HG03342 (cell line): ENCODE measurements at regions not wholly inside any gene's neighbourhood (a gene's known extent, or its start where the extent isn't known, plus 50 kb on each side); places are given as distances from the start of the nearest gene placed in this dataset.
"Not testable (repeated sequence)": the region's sequence is repeated elsewhere in the genome, so short reads cannot be mapped to it uniquely, and the experiment has no call there.

Source experiments
- ATAC-seq: cut with Tn5 transposase; IDR thresholded peaks from one replicate; pipeline ENCODE4 v1.9.1; 2021; ENCODE audit warnings: mild to moderate bottlenecking, moderate library complexity; ENCODE audit not compliant: unreplicated experiment

DNA sequence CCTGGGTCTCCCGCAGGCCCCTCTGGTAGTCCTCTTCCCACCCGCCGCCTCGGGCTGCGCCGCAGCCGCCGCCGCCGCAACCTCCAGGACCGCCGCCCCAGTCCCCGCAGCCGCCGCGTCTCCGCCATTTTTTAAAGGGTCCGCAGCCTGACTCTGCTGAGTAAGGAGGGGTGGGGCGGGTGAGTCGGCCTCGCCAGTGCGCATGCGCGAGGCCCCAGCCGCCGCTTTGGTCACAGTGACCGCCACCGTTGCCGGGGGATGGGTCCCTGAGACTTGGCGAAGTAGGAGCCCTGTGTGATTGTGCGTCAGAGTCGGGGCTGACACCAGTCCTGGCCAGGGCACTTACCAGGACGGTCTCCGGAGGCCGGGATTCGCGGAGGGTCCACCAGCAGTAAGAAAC is 1424.2 kb upstream of the PCDH10 start:
- not testable (repeated sequence) for ATAC-seq

DNA sequence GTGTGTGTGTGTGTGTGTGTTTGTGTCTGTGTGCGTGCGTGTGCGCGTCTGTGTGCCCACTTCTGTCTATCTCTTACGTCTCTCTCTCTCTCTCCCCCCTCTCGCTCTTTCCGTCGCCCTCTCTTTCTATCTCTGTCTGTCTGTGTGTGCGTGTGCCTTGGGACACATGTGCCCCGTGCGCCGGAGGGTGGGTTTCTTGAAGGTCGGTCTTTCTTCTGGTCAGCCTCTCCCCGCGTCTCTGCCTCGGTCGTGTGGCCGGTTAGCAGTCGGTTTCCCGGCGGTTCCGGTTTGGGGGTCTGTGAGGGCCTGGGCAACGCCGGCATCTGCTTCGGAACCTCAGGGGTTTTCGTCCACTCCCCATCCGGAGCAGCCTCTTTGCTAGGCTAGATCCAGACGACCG is 1423.6 kb upstream of the PCDH10 start:
- ATAC-seq, result not testable (repeated sequence)

DNA sequence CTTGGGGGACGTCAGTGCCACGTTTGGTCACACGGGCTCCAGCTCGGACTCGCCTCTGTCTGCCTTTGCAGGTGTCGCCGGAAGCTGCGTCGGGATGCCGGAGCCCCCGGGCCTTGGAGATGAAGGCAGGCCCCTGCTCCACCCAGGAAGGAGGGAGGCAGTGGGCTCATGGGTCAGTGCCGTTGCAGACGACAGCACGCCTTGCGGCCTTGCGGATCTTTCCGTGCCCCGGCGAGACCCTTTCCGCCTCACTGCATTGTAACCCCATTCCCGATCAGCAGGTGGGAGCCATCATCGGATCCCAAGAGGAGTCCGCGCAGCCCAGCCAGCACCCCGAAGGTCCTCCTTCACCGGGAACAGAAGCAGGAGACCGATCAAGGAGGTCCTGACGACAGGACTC is 1422.2 kb upstream of the PCDH10 start:
- ATAC-seq, result not testable (repeated sequence)

DNA sequence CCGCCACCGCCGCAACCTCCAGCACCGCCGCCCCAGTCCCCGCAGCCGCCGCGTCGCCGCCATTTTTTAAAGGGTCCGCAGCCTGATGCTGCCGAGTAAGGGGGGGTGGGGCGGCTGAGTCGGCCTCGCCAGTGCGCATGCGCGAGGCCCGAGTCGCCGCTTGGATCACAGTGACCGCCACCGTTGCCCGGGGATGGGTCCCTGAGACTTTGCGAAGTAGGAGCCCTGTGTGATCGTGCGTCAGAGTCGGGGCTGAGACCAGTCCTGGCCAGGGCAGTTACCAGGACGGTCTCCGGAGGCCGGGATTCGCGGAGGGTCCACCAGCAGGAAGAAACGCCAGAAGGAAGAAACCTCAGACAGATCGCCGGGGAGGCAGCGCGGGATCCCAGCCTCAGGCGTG is 1421.7 kb upstream of the PCDH10 start:
- ATAC-seq, result not testable (repeated sequence)

DNA sequence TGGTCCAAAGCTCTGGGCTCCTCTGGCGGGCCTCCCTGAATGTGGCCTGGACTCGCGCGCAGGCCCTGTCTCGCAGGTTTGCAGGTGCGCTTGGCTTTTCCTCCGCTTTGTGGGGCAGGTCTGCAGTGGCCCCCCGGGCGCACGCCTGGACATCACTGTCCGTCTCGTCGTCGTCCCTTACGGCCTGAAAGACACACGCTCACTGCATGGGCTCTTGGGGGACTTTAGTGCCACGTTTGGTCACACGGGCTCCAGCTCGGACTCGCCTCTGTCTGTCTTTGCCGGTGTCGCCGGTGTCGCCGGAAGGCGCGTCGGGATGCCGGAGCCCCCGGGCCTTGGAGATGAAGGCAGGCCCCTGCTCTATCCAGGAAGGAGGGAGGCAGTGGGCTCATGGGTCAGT is 1419.9 kb upstream of the PCDH10 start:
- not testable (repeated sequence) for ATAC-seq

DNA sequence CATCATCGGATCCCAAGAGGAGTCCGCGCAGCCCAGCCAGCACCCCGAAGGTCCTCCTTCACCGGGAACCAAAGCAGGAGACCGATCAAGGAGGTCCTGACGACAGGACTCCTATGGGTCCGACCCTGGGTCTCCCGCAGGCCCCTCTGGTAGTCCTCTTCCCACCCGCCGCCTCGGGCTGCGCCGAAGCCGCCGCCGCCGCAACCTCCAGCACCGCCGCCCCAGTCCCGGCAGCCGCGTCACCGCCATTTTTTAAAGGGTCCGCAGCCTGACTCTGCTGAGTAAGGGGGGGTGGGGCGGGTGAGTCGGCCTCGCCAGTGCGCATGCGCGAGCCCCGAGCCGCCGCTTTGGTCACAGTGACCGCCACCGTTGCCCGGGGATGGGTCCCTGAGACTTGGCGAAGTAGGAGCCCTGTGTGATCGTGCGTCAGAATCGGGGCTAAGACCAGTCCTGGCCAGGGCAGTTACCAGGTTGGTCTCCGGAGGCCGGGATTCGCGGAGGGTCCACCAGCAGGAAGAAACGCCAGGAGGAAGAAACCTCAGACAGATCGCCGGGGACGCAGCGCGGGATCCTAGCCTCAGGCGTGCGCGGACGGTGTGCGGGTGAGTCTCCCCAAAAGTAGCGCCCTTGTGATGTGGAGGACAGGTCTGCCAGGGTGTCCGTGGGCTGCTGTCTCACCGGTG is 1419.2 kb upstream of the PCDH10 start:
- not testable (repeated sequence) for ATAC-seq

DNA sequence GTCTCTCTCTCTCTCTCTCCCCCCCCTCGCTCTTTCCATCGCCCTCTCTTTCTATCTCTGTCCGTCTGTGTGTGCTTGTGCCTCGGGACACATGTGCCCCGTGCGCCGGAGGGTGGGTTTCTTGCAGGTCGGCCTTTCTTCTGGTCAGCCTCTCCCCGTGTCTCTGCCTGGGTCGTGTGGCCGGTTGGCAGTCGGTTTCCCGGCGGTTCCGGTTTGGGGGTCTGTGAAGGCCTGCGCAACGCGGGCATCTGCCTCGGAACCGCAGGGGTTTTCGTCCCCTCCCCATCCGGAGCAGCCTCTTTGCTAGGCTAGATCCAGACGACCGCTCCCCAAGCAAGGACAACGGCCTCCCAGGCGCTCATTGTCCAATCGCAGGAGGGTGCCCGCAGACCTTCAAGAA is 1418.5 kb upstream of the PCDH10 start:
- not testable (repeated sequence) for ATAC-seq

DNA sequence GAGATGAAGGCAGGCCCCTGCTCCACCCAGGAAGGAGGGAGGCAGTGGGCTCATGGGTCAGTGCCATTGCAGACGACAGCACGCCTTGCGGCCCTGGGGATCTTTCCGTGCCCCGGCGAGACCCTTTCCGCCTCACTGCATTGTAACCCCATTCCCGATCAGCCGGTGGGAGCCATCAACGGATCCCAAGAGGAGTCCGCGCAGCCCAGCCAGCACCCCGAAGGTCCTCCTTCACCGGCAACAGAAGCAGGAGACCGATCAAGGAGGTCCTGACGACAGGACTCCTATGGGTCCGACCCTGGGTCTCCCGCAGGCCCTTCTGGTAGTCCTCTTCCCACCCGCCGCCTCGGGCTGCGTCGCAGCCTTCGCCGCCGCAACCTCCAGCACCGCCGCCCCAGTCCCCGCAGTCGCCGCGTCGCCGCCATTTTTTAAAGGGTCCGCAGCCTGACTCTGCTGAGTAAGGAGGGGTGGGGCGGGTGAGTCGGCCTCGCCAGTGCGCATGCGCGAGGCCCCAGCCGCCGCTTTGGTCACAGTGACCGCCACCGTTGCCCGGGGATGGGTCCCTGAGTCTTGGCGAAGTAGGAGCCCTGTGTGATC is 1417.0 kb upstream of the PCDH10 start:
- not testable (repeated sequence) for ATAC-seq

DNA sequence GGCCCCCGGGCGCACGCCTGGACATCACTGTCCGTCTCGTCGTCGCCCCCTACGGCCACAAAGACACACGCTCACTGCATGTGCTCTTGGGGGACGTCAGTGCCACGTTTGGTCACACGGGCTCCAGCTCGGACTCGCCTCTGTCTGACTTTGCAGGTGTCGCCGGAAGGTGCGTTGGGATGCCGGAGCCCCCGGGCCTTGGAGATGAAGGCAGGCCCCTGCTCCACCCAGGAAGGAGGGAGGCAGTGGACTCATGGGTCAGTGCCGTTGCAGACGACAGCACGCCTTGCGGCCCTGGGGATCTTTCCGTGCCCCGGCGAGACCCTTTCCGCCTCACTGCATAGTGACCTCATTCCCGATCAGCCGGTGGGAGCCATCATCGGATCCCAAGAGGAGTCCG is 1414.8 kb upstream of the PCDH10 start:
- ATAC-seq, result not testable (repeated sequence)

DNA sequence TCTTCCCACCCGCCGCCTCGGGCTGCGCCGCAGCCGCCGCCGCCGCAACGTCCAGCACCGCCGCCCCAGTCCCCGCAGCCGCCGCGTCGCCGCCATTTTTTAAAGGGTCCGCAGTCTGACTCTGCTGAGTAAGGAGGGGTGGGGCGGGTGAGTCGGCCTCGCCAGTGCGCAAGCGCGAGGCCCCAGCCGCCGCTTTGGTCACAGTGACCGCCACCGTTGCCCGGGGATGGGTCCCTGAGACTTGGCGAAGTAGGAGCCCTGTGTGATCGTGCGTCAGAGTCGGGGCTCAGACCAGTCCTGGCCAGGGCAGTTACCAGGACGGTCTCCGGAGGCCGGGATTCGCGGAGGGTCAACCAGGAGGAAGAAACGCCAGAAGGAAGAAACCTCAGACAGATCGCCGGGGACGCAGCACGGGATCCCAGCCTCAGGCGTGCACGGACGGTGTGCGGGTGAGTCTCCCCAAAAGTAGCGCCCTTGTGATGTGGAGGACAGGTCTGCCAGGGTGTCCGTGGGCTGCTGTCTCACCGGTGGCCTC is 1414.2 kb upstream of the PCDH10 start:
- not testable (repeated sequence) for ATAC-seq

DNA sequence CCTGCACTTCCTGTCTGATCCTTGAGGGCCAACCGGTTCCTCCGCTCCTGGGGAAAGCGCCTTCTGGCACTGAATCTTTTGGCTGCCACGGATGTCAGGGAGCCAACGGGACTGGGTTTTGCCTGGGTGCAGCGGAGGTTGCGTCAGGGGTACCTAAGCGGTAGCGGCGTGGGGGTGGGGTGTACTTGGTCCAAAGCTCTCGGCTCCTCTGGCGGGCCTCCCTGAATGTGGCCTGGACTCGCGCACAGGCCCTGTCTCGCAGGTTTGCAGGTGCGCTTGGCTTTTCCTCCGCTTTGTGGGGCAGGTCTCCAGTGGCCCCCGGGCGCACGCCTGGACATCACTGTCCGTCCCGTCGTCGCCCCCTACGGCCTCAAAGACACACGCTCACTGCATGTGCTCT is 1410.1 kb upstream of the PCDH10 start:
- ATAC-seq, result not testable (repeated sequence)

DNA sequence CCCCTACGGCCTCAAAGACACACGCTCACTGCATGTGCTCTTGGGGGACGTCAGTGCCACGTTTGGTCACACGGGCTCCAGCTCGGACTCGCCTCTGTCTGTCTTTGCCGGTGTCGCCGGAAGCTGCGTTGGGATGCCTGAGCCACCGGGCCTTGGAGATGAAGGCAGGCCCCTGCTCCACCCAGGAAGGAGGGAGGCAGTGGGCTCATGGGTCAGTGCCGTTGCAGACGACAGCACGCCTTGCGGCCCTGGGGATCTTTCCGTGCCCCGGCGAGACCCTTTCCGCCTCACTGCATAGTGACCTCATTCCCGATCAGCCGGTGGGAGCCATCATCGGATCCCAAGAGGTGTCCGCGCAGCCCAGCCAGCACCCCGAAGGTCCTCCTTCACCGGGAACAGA is 1407.3 kb upstream of the PCDH10 start:
- not testable (repeated sequence) for ATAC-seq

DNA sequence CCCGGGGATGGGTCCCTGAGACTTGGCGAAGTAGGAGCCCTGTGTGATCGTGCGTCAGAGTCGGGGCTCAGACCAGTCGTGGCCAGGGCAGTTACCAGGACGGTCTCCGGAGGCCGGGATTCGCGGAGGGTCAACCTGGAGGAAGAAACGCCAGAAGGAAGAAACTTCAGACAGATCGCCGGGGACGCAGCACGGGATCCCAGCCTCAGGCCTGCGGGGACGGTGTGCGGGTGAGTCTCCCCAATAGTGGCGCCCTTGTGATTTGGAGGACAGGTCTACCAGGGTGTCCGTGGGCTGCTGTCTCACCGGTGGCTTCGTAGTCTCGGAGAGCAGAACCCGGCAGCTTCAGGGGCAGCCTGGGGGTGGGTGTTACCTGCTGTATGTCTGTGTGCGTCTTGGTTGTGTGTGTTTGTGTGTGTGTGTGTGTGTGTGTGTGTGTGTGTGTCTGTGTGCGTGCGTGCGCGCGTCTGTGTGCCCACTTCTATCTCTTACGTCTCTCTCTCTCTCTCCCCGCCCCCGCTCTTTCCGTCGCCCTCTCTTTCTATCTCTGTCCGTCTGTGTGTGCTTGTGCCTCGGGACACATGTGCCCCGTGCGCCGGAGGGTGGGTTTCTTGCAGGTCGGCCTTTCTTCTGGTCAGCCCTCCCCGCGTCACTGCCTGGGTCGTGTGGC is 1406.4 kb upstream of the PCDH10 start:
- not testable (repeated sequence) for ATAC-seq

DNA sequence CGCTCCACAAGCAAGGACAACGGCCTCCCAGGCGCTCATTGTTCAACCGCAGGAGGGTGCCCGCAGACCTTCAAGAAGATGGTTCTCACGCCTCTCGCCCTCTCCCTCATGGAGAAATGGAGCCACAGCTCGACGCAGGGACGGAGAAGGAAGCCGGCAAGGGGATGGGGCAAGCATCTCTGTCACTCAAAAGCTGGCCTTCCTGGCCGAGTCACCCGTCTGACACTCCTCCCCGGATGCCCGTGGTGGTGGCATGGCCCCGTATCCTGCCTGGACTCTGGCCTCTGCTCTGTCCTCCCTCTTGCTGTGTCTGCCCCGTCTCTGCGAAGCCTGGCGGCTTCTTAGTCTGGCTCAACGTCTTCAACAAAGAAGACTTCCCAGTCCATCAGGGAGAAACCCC is 1405.7 kb upstream of the PCDH10 start:
- ATAC-seq, result not testable (repeated sequence)

DNA sequence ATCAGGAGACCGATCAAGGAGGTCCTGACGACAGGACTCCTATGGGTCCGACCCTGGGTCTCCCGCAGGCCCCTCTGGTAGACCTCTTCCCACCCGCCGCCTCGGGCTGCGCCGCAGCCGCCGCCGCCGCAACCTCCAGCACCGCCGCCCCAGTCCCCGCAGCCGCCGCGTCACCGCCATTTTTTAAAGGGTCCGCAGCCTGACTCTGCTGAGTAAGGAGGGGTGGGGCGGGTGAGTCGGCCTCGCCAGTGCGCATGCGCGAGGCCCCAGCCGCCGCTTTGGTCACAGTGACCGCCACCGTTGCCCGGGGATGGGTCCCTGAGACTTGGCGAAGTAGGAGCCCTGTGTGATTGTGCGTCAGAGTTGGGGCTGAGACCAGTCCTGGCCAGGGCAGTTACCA is 1401.9 kb upstream of the PCDH10 start:
- not testable (repeated sequence) for ATAC-seq

DNA sequence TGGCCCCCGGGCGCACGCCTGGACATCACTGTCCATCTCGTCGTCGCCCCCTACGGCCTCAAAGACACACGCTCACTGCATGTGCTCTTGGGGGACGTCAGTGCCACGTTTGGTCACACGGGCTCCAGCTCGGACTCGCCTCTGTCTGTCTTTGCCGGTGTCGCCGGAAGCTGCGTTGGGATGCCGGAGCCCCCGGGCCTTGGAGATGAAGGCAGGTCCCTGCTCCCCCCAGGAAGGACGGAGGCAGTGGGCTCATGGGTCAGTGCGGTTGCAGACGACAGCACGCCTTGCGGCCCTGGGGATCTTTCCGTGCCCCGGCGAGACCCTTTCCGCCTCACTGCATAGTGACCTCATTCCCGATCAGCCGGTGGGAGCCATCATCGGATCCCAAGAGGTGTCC is 1399.9 kb upstream of the PCDH10 start:
- not testable (repeated sequence) for ATAC-seq

DNA sequence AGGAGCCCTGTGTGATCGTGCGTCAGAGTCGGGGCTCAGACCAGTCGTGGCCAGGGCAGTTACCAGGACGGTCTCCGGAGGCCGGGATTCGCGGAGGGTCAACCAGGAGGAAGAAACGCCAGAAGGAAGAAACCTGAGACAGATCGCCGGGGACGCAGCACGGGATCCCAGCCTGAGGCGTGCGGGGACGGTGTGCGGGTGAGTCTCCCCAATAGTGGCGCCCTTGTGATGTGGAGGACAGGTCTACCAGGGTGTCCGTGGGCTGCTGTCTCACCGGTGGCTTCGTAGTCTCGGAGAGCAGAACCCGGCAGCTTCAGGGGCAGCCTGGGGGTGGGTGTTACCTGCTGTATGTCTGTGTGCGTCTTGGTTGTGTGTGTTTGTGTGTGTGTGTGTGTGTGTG is 1399.1 kb upstream of the PCDH10 start:
- ATAC-seq, result not testable (repeated sequence)

DNA sequence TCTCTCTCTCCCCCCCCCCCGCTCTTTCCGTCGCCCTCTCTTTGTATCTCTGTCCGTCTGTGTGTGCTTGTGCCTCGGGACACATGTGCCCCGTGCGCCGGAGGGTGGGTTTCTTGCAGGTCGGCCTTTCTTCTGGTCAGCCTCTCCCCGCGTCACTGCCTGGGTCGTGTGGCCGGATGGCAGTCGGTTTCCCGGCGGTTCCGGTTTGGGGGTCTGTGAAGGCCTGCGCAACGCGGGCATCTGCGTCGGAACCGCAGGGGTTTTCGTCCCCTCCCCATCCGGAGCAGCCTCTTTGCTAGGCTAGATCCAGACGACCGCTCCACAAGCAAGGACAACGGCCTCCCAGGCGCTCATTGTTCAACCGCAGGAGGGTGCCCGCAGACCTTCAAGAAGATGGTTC is 1398.6 kb upstream of the PCDH10 start:
- ATAC-seq, result not testable (repeated sequence)

DNA sequence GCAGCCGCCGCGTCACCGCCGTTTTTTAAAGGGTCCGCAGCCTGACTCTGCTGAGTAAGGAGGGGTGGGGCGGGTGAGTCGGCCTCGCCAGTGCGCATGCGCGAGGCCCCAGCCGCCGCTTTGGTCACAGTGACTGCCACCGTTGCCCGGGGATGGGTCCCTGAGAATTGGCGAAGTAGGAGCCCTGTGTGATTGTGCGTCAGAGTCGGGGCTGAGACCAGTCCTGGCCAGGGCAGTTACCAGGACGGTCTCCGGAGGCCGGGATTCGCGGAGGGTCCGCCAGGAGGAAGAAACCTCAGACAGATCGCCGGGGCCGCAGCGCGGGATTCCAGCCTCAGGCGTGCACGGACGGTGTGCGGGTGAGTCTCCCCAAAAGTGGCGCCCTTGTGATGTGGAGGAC is 1386.9 kb upstream of the PCDH10 start:
- ATAC-seq, result not testable (repeated sequence)

DNA sequence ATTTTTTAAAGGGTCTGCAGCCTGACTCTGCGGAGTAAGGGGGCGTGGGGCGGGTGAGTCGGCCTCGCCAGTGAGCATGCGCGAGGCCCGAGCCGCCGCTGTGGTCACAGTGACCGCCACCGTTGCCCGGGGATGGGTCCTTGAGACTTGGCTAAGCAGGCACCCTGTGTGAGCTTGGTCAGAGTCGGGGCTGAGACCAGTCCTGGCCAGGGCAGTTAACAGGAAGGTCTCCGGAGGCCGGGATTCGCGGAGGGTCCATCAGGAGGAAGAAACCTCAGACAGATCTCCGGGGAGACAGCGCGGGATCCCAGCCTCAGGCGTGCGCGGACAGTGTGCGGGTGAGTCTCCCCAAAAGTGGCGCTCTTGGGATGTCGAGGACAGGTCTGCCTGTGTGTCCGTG is 1384.4 kb upstream of the PCDH10 start:
- no peak for ATAC-seq

DNA sequence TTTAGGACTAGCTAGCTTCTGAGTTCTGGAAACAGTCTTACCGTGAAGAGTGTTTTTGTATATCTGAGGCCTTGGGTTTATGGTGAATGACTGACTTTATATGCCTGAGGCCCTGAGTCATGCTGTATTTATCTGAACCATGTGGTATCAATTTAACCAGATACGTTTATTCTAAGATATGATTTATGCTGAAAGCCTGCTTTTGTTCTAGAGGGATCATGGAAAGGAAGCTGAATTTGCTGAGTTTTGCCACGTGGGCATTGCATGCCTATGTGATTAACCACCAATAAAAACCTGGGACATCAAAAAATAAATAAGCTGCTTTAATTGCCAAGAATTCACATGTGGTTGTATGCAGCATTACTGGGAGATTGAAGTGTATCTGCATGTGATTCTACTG is 1374.7 kb upstream of the PCDH10 start:
- ATAC-seq, result not testable (repeated sequence)

DNA sequence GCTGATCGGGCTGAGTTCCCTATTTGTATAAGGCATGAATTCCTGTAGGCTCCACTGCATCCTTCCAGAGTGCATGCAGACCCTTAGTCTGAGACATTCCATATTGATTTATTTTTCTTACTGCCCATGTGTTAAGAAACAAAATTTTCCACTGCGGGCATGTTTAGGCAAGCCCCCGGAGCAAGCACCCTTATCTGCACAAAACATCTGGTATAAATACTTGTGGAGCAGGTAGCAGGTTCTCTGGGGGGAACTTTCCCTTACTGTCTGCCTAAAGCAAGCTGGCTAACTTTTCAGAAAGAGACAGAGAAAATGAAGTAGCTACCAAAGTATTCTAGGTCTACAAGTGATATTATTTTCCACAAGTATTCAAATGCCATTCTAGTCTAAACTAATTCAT is 1338.5 kb upstream of the PCDH10 start:
- not testable (repeated sequence) for ATAC-seq
